ENCODE measurements at regions not wholly inside any gene's neighbourhood (a gene's known extent, or its start where the extent isn't known, plus 50 kb on each side); places are given as distances from the start of the nearest gene placed in this dataset.

- no peak for DNase-seq
Measured at GRCh38 chr4:36835246-36835645, 409.3 kb upstream of the NWD2 start.

GRCh38 chr4:36841583-36842326 lies 402.8 kb upstream of the NWD2 start:
- DNase-seq, result no peak

GRCh38 chr4:36844448-36844847 lies 400.1 kb upstream of the NWD2 start:
- no peak for DNase-seq

GRCh38 chr4:36852856-36853255 lies 391.7 kb upstream of the NWD2 start:
- DNase-seq, result no peak

GRCh38 chr4:36854554-36854953 lies 390.0 kb upstream of the NWD2 start:
- no peak for DNase-seq

GRCh38 chr4:36863601-36864000 lies 380.9 kb upstream of the NWD2 start:
- DNase-seq, result no peak

GRCh38 chr4:36870121-36870520 lies 374.4 kb upstream of the NWD2 start:
- no peak for DNase-seq

- DNase-seq, result no peak
Measured at GRCh38 chr4:36872679-36873078, 371.9 kb upstream of the NWD2 start.

GRCh38 chr4:36884151-36884550 lies 360.4 kb upstream of the NWD2 start:
- no peak for DNase-seq

GRCh38 chr4:36891971-36892370 lies 352.6 kb upstream of the NWD2 start:
- no peak for DNase-seq

GRCh38 chr4:36900446-36900987 lies 344.0 kb upstream of the NWD2 start:
- no peak for DNase-seq

GRCh38 chr4:36904823-36905222 lies 339.7 kb upstream of the NWD2 start:
- DNase-seq, result no peak

- DNase-seq, result no peak
Measured at GRCh38 chr4:36914106-36914505, 330.4 kb upstream of the NWD2 start.

- DNase-seq, result no peak
Measured at GRCh38 chr4:36915717-36916116, 328.8 kb upstream of the NWD2 start.

- DNase-seq, result no peak
Measured at GRCh38 chr4:36917413-36917812, 327.1 kb upstream of the NWD2 start.

- DNase-seq, result no peak
Measured at GRCh38 chr4:36919721-36920120, 324.8 kb upstream of the NWD2 start.

- no peak for DNase-seq
Measured at GRCh38 chr4:36921476-36922216, 322.9 kb upstream of the NWD2 start.

GRCh38 chr4:36930562-36931111 lies 313.9 kb upstream of the NWD2 start:
- DNase-seq, result no peak

- no peak for DNase-seq
Measured at GRCh38 chr4:36944232-36944631, 300.3 kb upstream of the NWD2 start.

GRCh38 chr4:36961420-36961819 lies 283.1 kb upstream of the NWD2 start:
- DNase-seq, result no peak

- no peak for DNase-seq
Measured at GRCh38 chr4:36966756-36967460, 277.6 kb upstream of the NWD2 start.

- DNase-seq, result no peak
Measured at GRCh38 chr4:36979533-36979932, 265.0 kb upstream of the NWD2 start.

- DNase-seq, result no peak
Measured at GRCh38 chr4:36990128-36990872, 254.2 kb upstream of the NWD2 start.
